CD8-positive, alpha-beta memory T cell (primary cell): ENCODE measurements at regions not wholly inside any gene's neighbourhood (a gene's known extent, or its start where the extent isn't known, plus 50 kb on each side); places are given as distances from the start of the nearest gene placed in this dataset.
"Not testable (repeated sequence)": the region's sequence is repeated elsewhere in the genome, so short reads cannot be mapped to it uniquely, and the experiment has no call there.

Experiments used
- CTCF ChIA-PET: fragments of 350-600 bp; sonication (Branson Sonifier 250); formaldehyde crosslinking; loops from one replicate; lab custom pipeline; 2021; ENCODE audit warnings: antibody characterized with exemption; lab: Charles Lee
- POLR2A ChIA-PET: fragments of 350-600 bp; sonication (Branson Sonifier 250); formaldehyde crosslinking; loops from one replicate; lab custom pipeline; 2021; ENCODE audit warnings: antibody characterized with exemption; lab: Charles Lee
- DNase-seq, 5 donors: peaks; one replicate each; pipeline versions ENCODE4 v3.0.0 to v3.0.0-alpha.2; 2020 to 2022; ENCODE audit warnings: mixed read lengths in 1 of 5
- H3K27ac ChIP-seq: one replicate; pipeline ENCODE4 v1.7.0; 2013; ENCODE audit warnings: low read depth, mild to moderate bottlenecking, low read length, moderate library complexity
- H3K27me3 ChIP-seq: 2 replicates; pipeline ENCODE4 v1.7.0; 2013; ENCODE audit warnings: low read length, mild to moderate bottlenecking; ENCODE audit not compliant: insufficient read depth, poor library complexity, severe bottlenecking
- H3K36me3 ChIP-seq: 2 replicates; pipeline ENCODE4 v1.7.0; 2013; ENCODE audit warnings: mild to moderate bottlenecking, low read length, moderate library complexity; ENCODE audit not compliant: insufficient read depth
- H3K4me1 ChIP-seq: 2 replicates; pipeline ENCODE4 v1.7.0; 2013; ENCODE audit warnings: mild to moderate bottlenecking, low read length, moderate library complexity; ENCODE audit not compliant: insufficient read depth
- H3K4me3 ChIP-seq: 2 replicates; pipeline ENCODE4 v1.7.0; 2013; ENCODE audit warnings: mild to moderate bottlenecking, low read length
- H3K9me3 ChIP-seq: 2 replicates; pipeline ENCODE4 v1.7.0; 2013; ENCODE audit warnings: mild to moderate bottlenecking, low read length
- H3K27ac Mint-ChIP-seq, 8 donors: one replicate each; pipeline ENCODE4 v1.8.0; 2020 to 2021; ENCODE audit warnings: mixed read lengths in 8 of 8, mild to moderate bottlenecking in 6 of 8, inconsistent platforms in 3 of 8, moderate library complexity in 3 of 8
- H3K27me3 Mint-ChIP-seq, 2 donors: one replicate each; pipeline ENCODE4 v1.8.0; 2020 to 2021; ENCODE audit warnings: mixed read lengths in 2 of 2, mild to moderate bottlenecking in 1 of 2, moderate library complexity in 1 of 2
- H3K36me3 Mint-ChIP-seq, 3 donors: one replicate each; pipeline ENCODE4 v1.8.0; 2020 to 2021; ENCODE audit warnings: mixed read lengths in 3 of 3, inconsistent platforms in 1 of 3, mild to moderate bottlenecking in 1 of 3
- H3K4me1 Mint-ChIP-seq, 3 donors: one replicate each; pipeline ENCODE4 v1.8.0; 2020 to 2021; ENCODE audit warnings: mixed read lengths in 3 of 3, inconsistent platforms in 1 of 3, mild to moderate bottlenecking in 1 of 3
- H3K4me3 Mint-ChIP-seq, 7 donors: one replicate each; pipeline ENCODE4 v1.8.0; 2020 to 2021; ENCODE audit warnings: mixed read lengths in 7 of 7, mild to moderate bottlenecking in 6 of 7, moderate library complexity in 4 of 7, inconsistent platforms in 2 of 7
- H3K9me3 Mint-ChIP-seq, 5 donors: one replicate each; pipeline ENCODE4 v1.8.0; 2020 to 2022; ENCODE audit warnings: mixed read lengths in 5 of 5, mild to moderate bottlenecking in 3 of 5, moderate library complexity in 2 of 5, inconsistent platforms in 1 of 5

- H3K36me3 ChIP-seq, POLR2A ChIA-PET, H3K27ac Mint-ChIP-seq, CTCF ChIA-PET, H3K4me1 ChIP-seq, H3K9me3 ChIP-seq, H3K4me3 Mint-ChIP-seq, H3K36me3 Mint-ChIP-seq, H3K27me3 ChIP-seq, H3K27ac ChIP-seq, DNase-seq, H3K4me1 Mint-ChIP-seq, H3K4me3 ChIP-seq, H3K27me3 Mint-ChIP-seq: not testable (repeated sequence)
- peaks cover 9 to 44% (median 22%) of the 10 kb centered on the region in 5 donors for H3K9me3 Mint-ChIP-seq
Observed at GRCh38 chr7:63856466-63856865, 142.2 kb upstream of the ZNF722 start.

- Histone ChIP-seq H3K4me1 (no peaks in the 10 kb centered on the region), H3K27ac (no peak overlapping the region), H3K9me3 (no peaks in the 10 kb centered on the region), H3K27me3 (no peaks in the 10 kb centered on the region), H3K4me3 (no peak overlapping the region), H3K36me3 (no peaks in the 10 kb centered on the region)
- Mint-ChIP-seq H3K9me3 (peaks cover 39 to 52% (median 41%) of the 10 kb centered on the region in 5 donors), H3K36me3 (peaks cover 0 to under 1% (median under 1%) of the 10 kb centered on the region in 3 donors), H3K27me3 (no peaks in the 10 kb centered on the region), H3K27ac (no peak overlapping the region), H3K4me1 (no peaks in the 10 kb centered on the region), H3K4me3 (no peak overlapping the region)
- POLR2A ChIA-PET = no interaction called here
- no peak for DNase-seq
- CTCF ChIA-PET = no interaction called here
Observed at GRCh38 chr7:63867127-63867526, 131.5 kb upstream of the ZNF722 start.

GRCh38 chr7:63874242-63874641, 124.4 kb upstream of the ZNF722 start:
- H3K4me3 ChIP-seq, DNase-seq, H3K4me1 ChIP-seq, H3K4me3 Mint-ChIP-seq, H3K27me3 ChIP-seq, H3K27ac ChIP-seq, H3K36me3 ChIP-seq, H3K36me3 Mint-ChIP-seq, H3K27ac Mint-ChIP-seq, CTCF ChIA-PET, H3K4me1 Mint-ChIP-seq, POLR2A ChIA-PET, H3K27me3 Mint-ChIP-seq: not testable (repeated sequence)
- peaks cover 23% of the 10 kb centered on the region for H3K9me3 ChIP-seq
- H3K9me3 Mint-ChIP-seq = peaks cover 47 to 68% (median 52%) of the 10 kb centered on the region in 5 donors

- POLR2A ChIA-PET = no interaction called here
- no peaks in the 10 kb centered on the region for H3K27me3 ChIP-seq
- Mint-ChIP-seq H3K27ac (no peak overlapping the region), H3K9me3 (peaks cover 52 to 79% (median 72%) of the 10 kb centered on the region in 5 donors), H3K4me1 (no peaks in the 10 kb centered on the region), H3K27me3 (no peaks in the 10 kb centered on the region), H3K36me3 (peaks cover 5 to 13% (median 6%) of the 10 kb centered on the region in 3 donors), H3K4me3 (no peak overlapping the region)
- peaks cover 26% of the 10 kb centered on the region for H3K9me3 ChIP-seq
- H3K4me3 ChIP-seq = no peak overlapping the region
- H3K4me1 ChIP-seq = no peaks in the 10 kb centered on the region
- H3K27ac ChIP-seq = no peak overlapping the region
- H3K36me3 ChIP-seq = no peaks in the 10 kb centered on the region
- DNase-seq = no peak
- CTCF ChIA-PET = no interaction called here
Observed at GRCh38 chr7:63876707-63877322, 121.8 kb upstream of the ZNF722 start.

- no peak overlapping the region for H3K27ac Mint-ChIP-seq
- H3K36me3 Mint-ChIP-seq = peaks cover 0 to 11% (median 0%) of the 10 kb centered on the region in 3 donors
- ChIA-PET CTCF (no interaction called here), POLR2A (no interaction called here)
- H3K9me3 Mint-ChIP-seq = peaks cover 17 to 61% (median 48%) of the 10 kb centered on the region in 5 donors
- Histone ChIP-seq H3K27me3 (no peaks in the 10 kb centered on the region), H3K4me1 (no peaks in the 10 kb centered on the region), H3K4me3 (no peak overlapping the region), H3K27ac (no peak overlapping the region), H3K36me3 (no peaks in the 10 kb centered on the region), H3K9me3 (peaks cover 3% of the 10 kb centered on the region)
- H3K4me1 Mint-ChIP-seq = no peaks in the 10 kb centered on the region
- DNase-seq = no peak
- H3K27me3 Mint-ChIP-seq = peaks cover 0 to 4% of the 10 kb centered on the region in 2 donors
- no peak overlapping the region for H3K4me3 Mint-ChIP-seq
Observed at GRCh38 chr7:63887031-63887430, 111.6 kb upstream of the ZNF722 start.

GRCh38 chr7:63899691-63900393, 98.8 kb upstream of the ZNF722 start:
- Histone ChIP-seq H3K4me1 (no peaks in the 10 kb centered on the region), H3K4me3 (peak overlapping the region; percentile 88), H3K9me3 (peaks cover 5% of the 10 kb centered on the region), H3K36me3 (no peaks in the 10 kb centered on the region), H3K27ac (peak overlapping the region; percentile 76), H3K27me3 (no peaks in the 10 kb centered on the region)
- peaks cover 4 to 17% (median 6%) of the 10 kb centered on the region in 5 donors for H3K9me3 Mint-ChIP-seq
- peaks cover 0 to 1% of the 10 kb centered on the region in 2 donors for H3K27me3 Mint-ChIP-seq
- POLR2A ChIA-PET = interaction anchor here (3.6 kb wide), 1 partner anchor 26 kb away, joined by 18 read pairs; no protein-coding TSS in a partner anchor
- H3K27ac Mint-ChIP-seq = peak overlapping the region; percentile 71 to 100 (median 98)
- peaks cover 0 to 10% (median 9%) of the 10 kb centered on the region in 3 donors for H3K4me1 Mint-ChIP-seq
- DNase-seq = peak; percentile 35 to 88 (median 85)
- H3K36me3 Mint-ChIP-seq = peaks cover 0 to 7% (median under 1%) of the 10 kb centered on the region in 3 donors
- peak overlapping the region; percentile 88 to 99 (median 97) for H3K4me3 Mint-ChIP-seq
- CTCF ChIA-PET = interaction anchor here (0.6 to 1.3 kb wide), 2 partner anchors 27 to 474 kb away, joined by 3 to 7 read pairs; no protein-coding TSS in a partner anchor

- Mint-ChIP-seq H3K4me3 (peak overlapping the region; percentile 88 to 99 (median 97)), H3K27me3 (peaks cover 0 to 1% of the 10 kb centered on the region in 2 donors), H3K9me3 (peaks cover 4 to 19% (median 6%) of the 10 kb centered on the region in 5 donors), H3K4me1 (peaks cover 0 to 10% (median 9%) of the 10 kb centered on the region in 3 donors), H3K27ac (peak overlapping the region; percentile 71 to 100 (median 98)), H3K36me3 (peaks cover 0 to 7% (median 4%) of the 10 kb centered on the region in 3 donors)
- Histone ChIP-seq H3K9me3 (peaks cover 5% of the 10 kb centered on the region), H3K4me1 (no peaks in the 10 kb centered on the region), H3K27ac (peak overlapping the region; percentile 76), H3K27me3 (no peaks in the 10 kb centered on the region), H3K36me3 (no peaks in the 10 kb centered on the region), H3K4me3 (peak overlapping the region; percentile 88)
- POLR2A ChIA-PET = interaction anchor here (3.6 kb wide), 1 partner anchor 25 kb away, joined by 18 read pairs; no protein-coding TSS in a partner anchor
- CTCF ChIA-PET = interaction anchor here (0.6 to 1.3 kb wide), 2 partner anchors 26 to 474 kb away, joined by 3 to 7 read pairs; no protein-coding TSS in a partner anchor
- DNase-seq = peak; percentile 49 to 94 (median 88)
Observed at GRCh38 chr7:63900394-63901203, 98.0 kb upstream of the ZNF722 start.
